DOHH2 (cell line): ENCODE measurements at regions not wholly inside any gene's neighbourhood (a gene's known extent, or its start where the extent isn't known, plus 50 kb on each side); places are given as distances from the start of the nearest gene placed in this dataset.

Source experiments
- CTCF ChIP-seq: fragments of 200-600 bp; sonication (generic); IDR thresholded peaks from one replicate; pipeline ENCODE4 v1.5.1; 2014; ENCODE audit warnings: antibody characterized with exemption, mild to moderate bottlenecking, low read depth, low read length; ENCODE audit not compliant: poor library complexity, severe bottlenecking
- EZH2phosphoT487 ChIP-seq: fragments of 200-600 bp; sonication (generic); IDR thresholded peaks from 2 replicates; pipeline ENCODE4 v1.6.1; 2017; ENCODE audit warnings: borderline replicate concordance, mild to moderate bottlenecking, antibody characterized with exemption, low read length, moderate library complexity, mixed read lengths

GRCh38 chr4:130131536-130131935 is 1035.6 kb downstream of the C4orf33 start:
- TF ChIP-seq CTCF (no peak), EZH2phosphoT487 (no peak)
